ENCODE measurements at regions not wholly inside any gene's neighbourhood (a gene's known extent, or its start where the extent isn't known, plus 50 kb on each side); places are given as distances from the start of the nearest gene placed in this dataset.
A peak's percentile ranks its signal among the peaks of the same experiment; 100 is the strongest.

- intact Hi-C loops (cut with DNase I): no loop called here
- Histone ChIP-seq H3K36me3 (no peaks in the 10 kb centered on the region), H3K9me3 (no peaks in the 10 kb centered on the region), H3K4me3 (peak within 1 kb of the TSS; percentile 55 to 71 (median 64)), H3K27ac (peak within 1 kb of the TSS; percentile 70 to 90 (median 80)), H3K27me3 (no peaks in the 10 kb centered on the region), H3K4me1 (peaks cover 4 to 28% (median 10%) of the 10 kb centered on the region in 3 donors)
- TF ChIP-seq CTCF (IDR thresholded peaks at IDR 0.05): no peak
- 1% methylated on average over 36 to 49 of the region's 49 CpGs for WGBS, 2 donors
- FAIRE-seq (no peak), ATAC-seq (peak; percentile 71 to 79 (median 73)), DNase-seq (peak in 2 of 6 donors; percentile 86)
Measured at GRCh38 chr3:72446218-72447058, 401.8 kb downstream of the SHQ1 start, which contains the start of gene RYBP. TSS of gene RYBP (minus strand) at chr3:72446621.

GRCh38 chr3:72445827-72446217 lies 402.4 kb downstream of the SHQ1 start:
- no peak for TF ChIP-seq CTCF (IDR thresholded peaks at IDR 0.05)
- no peak for DNase-seq
- H3K9me3 ChIP-seq: no peaks in the 10 kb centered on the region
- peak overlapping the region; percentile 55 to 71 (median 64) for H3K4me3 ChIP-seq
- peak in 1 of 4 donors; percentile 2 for ATAC-seq
- no peak for FAIRE-seq
- H3K4me1 ChIP-seq: peaks cover 4 to 30% (median 13%) of the 10 kb centered on the region in 3 donors
- H3K27me3 ChIP-seq: no peaks in the 10 kb centered on the region
- WGBS, 2 donors: 3 to 4% methylated on average over 4 of the region's 4 CpGs
- intact Hi-C loops (cut with DNase I): no loop called here
- peak overlapping the region in 1 of 4 donors; percentile 81 for H3K27ac ChIP-seq
- H3K36me3 ChIP-seq: no peaks in the 10 kb centered on the region

- 84 to 89% methylated on average over 7 of the region's 7 CpGs for WGBS, 2 donors
- peaks cover 4 to 30% (median 13%) of the 10 kb centered on the region in 3 donors for H3K4me1 ChIP-seq
- no peaks in the 10 kb centered on the region for H3K27me3 ChIP-seq
- peak overlapping the region in 1 of 4 donors; percentile 62 for H3K4me3 ChIP-seq
- H3K27ac ChIP-seq: no peak overlapping the region
- FAIRE-seq (no peak), ATAC-seq (no peak), DNase-seq (no peak)
- H3K9me3 ChIP-seq: no peaks in the 10 kb centered on the region
- intact Hi-C loops (cut with DNase I): no loop called here
- no peak for TF ChIP-seq CTCF (IDR thresholded peaks at IDR 0.05)
- H3K36me3 ChIP-seq: no peaks in the 10 kb centered on the region
Measured at GRCh38 chr3:72444656-72445223, 403.5 kb downstream of the SHQ1 start.

GRCh38 chr3:72442759-72443158 lies 405.5 kb downstream of the SHQ1 start:
- Histone ChIP-seq H3K9me3 (no peaks in the 10 kb centered on the region), H3K27me3 (no peaks in the 10 kb centered on the region), H3K4me3 (no peak overlapping the region), H3K4me1 (peaks cover 4 to 30% (median 13%) of the 10 kb centered on the region in 3 donors), H3K36me3 (no peaks in the 10 kb centered on the region), H3K27ac (no peak overlapping the region)
- DNase-seq: no peak
- 94 to 95% methylated on average over 4 of the region's 4 CpGs for WGBS, 2 donors
- no peak for TF ChIP-seq CTCF (IDR thresholded peaks at IDR 0.05)
- intact Hi-C loops (cut with DNase I): no loop called here
- no peak for ATAC-seq
- no peak for FAIRE-seq
